WI38 (cell line): ENCODE measurements at regions not wholly inside any gene's neighbourhood (a gene's known extent, or its start where the extent isn't known, plus 50 kb on each side); places are given as distances from the start of the nearest gene placed in this dataset.
"Not testable (repeated sequence)": the region's sequence is repeated elsewhere in the genome, so short reads cannot be mapped to it uniquely, and the experiment has no call there.

ENCODE experiments used
- H3K4me3 ChIP-seq: 2 replicates; pipeline ENCODE4 v1.5.1; 2011; ENCODE audit warnings: low read depth, mild to moderate bottlenecking, control low read depth, low read length
- TF ChIP-seq, protein P1 (sequence below): IDR thresholded peaks from 2 replicates; pipeline ENCODE4 v1.5.1; 2012; ENCODE audit warnings: low read depth, mild to moderate bottlenecking, control low read depth, low read length

- H3K4me3 ChIP-seq = not testable (repeated sequence)
- TF ChIP-seq, protein P1, sequence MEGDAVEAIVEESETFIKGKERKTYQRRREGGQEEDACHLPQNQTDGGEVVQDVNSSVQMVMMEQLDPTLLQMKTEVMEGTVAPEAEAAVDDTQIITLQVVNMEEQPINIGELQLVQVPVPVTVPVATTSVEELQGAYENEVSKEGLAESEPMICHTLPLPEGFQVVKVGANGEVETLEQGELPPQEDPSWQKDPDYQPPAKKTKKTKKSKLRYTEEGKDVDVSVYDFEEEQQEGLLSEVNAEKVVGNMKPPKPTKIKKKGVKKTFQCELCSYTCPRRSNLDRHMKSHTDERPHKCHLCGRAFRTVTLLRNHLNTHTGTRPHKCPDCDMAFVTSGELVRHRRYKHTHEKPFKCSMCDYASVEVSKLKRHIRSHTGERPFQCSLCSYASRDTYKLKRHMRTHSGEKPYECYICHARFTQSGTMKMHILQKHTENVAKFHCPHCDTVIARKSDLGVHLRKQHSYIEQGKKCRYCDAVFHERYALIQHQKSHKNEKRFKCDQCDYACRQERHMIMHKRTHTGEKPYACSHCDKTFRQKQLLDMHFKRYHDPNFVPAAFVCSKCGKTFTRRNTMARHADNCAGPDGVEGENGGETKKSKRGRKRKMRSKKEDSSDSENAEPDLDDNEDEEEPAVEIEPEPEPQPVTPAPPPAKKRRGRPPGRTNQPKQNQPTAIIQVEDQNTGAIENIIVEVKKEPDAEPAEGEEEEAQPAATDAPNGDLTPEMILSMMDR = peak; percentile 12; the same call in 1 of the 2 replicates
These were observed 262.1 kb downstream of the FAM72C start for GRCh38 chr1:143709606-143710259.

DNA sequence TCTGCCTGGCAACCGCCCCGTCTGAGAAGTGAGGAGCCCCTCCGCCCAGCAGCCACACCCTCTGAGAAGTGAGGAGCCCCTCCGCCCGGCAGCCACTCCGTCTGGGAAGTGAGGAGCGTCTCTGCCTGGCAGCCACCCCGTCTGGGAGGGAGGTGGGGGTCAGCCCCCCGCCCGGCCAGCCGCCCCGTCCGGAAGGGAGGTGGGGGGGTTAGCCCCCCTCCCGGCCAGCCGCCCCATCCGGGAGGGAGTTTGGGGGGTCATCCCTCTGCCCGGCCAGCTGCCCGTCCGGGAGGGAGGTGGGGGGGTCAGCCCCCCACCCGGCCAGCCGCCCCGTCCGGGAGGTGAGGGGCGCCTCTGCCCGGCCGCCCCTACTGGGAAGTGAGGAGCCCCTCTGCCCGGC is 269.0 kb downstream of the FAM72C start:
- not testable (repeated sequence) for H3K4me3 ChIP-seq

- no peak overlapping the region for H3K4me3 ChIP-seq
- TF ChIP-seq, protein P1 = no peak
These were observed 272.1 kb downstream of the FAM72C start for GRCh38 chr1:143699731-143700130.

GRCh38 chr1:143699115-143699514 is 272.7 kb downstream of the FAM72C start:
- H3K4me3 ChIP-seq = no peak overlapping the region
- TF ChIP-seq, protein P1 = no peak

DNA sequence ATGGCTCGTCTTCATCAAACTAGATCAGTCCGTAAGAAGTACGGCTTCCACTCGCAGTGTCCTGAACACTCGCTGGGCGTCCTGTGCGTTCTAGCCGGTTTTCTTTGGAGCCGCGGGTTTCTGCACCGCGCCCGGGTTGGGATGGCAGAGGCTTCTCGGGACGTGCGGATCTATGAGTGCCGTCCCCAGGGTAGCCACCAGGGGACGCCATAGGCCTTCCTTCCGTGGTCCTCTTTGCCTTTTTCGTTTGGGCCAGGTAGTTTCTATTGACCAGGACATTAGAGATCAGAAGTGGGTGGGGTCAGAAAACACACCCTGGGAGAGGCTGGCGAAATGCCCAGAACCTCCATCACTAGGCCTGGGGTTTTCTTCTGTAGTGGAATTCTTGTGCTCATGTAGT is 273.8 kb downstream of the FAM72C start:
- TF ChIP-seq, protein P1 = peak; percentile 58
- H3K4me3 ChIP-seq = no peak overlapping the region

DNA sequence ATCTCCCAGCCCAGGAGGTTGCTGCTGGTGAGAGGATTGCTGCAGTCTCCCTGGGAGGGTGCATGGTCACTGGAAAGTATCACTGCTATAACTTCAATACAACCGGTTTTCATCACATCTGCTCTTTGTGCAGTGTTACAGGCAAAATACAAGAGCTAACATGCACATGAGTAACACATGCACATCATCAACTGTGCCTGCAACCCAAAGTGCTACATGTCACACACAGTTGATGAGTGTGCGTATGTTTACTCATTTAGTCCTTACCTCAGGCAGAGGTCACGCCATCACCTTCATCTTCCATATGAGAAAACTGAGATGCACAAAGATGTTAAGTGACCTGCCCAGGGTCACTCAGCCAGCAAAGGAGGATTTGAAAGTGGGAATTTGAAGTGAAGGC is 277.7 kb downstream of the FAM72C start:
- TF ChIP-seq, protein P1 = no peak
- H3K4me3 ChIP-seq = no peak overlapping the region

DNA sequence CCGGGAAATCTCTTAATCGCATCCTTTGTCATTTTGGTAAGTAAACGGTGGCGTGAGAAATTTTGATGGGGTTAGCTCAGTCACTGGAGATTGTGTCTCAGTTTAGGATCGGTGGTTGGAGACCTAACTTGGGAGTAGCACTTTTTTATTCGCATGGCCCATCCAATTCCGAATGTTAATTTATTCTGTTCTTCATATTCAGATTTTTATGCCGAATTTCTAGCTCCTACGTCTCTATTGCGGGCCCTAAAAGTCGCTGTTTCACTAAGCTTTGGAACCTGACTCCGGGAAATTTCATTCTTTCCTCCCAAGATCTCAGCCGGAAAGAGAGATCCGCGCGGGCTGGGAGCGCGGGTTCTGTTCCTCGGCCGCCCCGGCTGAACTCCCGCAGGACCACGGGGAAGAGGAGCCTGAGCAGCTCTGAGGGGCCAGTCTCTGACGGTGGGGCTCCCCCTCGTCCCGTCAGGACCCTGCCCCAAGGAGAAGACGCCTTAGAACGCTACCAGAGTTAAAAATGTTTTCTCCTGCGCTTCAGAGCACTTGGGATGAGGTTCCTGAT is 279.7 kb downstream of the FAM72C start:
- TF ChIP-seq, protein P1 = no peak
- H3K4me3 ChIP-seq = no peak overlapping the region
